ENCODE measurements at regions not wholly inside any gene's neighbourhood (a gene's known extent, or its start where the extent isn't known, plus 50 kb on each side); places are given as distances from the start of the nearest gene placed in this dataset.

- TF ChIP-seq CTCF (IDR thresholded peaks at IDR 0.05) (no peak), POLR2A (IDR thresholded peaks at IDR 0.05) (no peak), POLR2AphosphoS5 (IDR thresholded peaks at IDR 0.05) (no peak)
These were observed 58.6 kb upstream of the LIFR start for GRCh38 chr5:38615042-38615441.

Measured in breast epithelium (tissue), 3 donors.